Testis (tissue), 2 donors: ENCODE measurements at regions not wholly inside any gene's neighbourhood (a gene's known extent, or its start where the extent isn't known, plus 50 kb on each side); places are given as distances from the start of the nearest gene placed in this dataset.

Experiments
- POLR2A ChIP-seq: fragments of 450-650 bp; IDR thresholded peaks from one replicate; pipeline ENCODE4 v1.6.1; 2017; ENCODE audit warnings: antibody characterized with exemption, mild to moderate bottlenecking, moderate library complexity
- TF ChIP-seq, protein P1 (sequence below), 3 experiments: fragments of 450-650 bp in 2 of 3; fragments of 200-600 bp in 1 of 3; sonication (generic) in 1 of 3; IDR thresholded peaks; one replicate each; pipeline ENCODE4 v1.5.1; 2016 to 2019; ENCODE audit warnings: antibody characterized with exemption in 3 of 3, mild to moderate bottlenecking in 2 of 3, moderate library complexity in 1 of 3

DNA sequence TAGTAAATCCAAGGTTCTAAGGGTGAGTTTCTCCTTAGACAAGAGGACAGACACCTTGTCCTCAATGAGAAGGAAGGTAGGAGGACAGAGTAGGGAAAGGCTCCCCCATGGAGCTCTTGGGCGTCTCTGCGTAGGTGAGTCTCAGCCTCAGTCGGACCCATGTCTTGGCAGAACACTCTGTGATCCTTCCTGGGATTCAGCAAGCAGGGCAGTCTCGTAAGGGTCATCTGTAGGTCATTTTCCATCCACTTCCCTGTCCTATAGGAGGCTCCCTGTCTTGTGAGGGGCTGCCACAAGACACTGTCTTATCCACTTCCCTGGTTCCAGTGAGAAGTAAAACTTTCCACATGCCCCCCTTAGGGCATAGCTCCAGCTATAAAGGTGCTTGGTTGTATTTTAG is 122.6 kb upstream of the TWIST2 start:
- TF ChIP-seq, protein P1, sequence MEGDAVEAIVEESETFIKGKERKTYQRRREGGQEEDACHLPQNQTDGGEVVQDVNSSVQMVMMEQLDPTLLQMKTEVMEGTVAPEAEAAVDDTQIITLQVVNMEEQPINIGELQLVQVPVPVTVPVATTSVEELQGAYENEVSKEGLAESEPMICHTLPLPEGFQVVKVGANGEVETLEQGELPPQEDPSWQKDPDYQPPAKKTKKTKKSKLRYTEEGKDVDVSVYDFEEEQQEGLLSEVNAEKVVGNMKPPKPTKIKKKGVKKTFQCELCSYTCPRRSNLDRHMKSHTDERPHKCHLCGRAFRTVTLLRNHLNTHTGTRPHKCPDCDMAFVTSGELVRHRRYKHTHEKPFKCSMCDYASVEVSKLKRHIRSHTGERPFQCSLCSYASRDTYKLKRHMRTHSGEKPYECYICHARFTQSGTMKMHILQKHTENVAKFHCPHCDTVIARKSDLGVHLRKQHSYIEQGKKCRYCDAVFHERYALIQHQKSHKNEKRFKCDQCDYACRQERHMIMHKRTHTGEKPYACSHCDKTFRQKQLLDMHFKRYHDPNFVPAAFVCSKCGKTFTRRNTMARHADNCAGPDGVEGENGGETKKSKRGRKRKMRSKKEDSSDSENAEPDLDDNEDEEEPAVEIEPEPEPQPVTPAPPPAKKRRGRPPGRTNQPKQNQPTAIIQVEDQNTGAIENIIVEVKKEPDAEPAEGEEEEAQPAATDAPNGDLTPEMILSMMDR (IDR thresholded peaks at IDR 0.05) = no peak
- TF ChIP-seq POLR2A = no peak
